GM21619 (cell line): ENCODE measurements at regions not wholly inside any gene's neighbourhood (a gene's known extent, or its start where the extent isn't known, plus 50 kb on each side); places are given as distances from the start of the nearest gene placed in this dataset.

ENCODE experiments used
- ATAC-seq: cut with Tn5 transposase; IDR thresholded peaks from one replicate; pipeline ENCODE4 v1.9.1; 2021; ENCODE audit not compliant: unreplicated experiment

DNA sequence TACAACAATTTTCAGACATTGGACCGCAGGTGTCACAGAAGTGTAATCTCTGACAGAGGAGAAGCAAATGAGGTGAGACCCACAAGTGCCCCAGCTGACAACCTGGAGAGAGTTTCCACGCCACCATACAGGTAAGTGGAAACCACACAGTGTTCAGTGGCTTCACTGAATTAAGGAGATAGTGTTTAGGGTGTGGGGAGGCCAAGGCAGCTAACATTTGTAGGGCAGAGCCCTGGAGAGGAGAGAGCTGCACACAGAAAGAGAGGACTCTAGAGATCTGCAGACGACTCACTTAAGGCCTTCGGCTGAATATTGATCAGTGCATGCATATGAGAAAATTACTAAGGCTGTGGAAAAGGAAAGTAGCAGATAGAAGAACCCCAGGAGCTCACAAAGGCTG lies 228.9 kb upstream of the TNRC6C start:
- no peak for ATAC-seq

DNA sequence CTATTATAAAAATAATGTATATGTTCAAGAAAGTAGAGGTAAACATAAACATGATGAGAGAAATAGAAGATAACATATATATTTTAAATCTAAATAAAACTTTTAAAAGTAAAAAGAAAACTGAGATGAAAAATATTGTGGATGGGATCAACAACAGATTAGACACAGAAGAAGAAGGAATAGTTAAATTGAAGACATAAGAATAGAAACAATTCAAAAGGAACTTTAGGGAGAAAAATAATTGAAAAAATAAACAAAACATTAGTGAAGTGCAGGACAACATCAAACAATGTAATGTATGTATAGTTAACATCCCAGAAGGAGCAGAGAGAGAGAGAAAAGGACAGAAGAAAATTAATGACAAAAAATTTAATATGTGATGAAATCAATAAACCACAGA lies 228.1 kb upstream of the TNRC6C start:
- no peak for ATAC-seq

DNA sequence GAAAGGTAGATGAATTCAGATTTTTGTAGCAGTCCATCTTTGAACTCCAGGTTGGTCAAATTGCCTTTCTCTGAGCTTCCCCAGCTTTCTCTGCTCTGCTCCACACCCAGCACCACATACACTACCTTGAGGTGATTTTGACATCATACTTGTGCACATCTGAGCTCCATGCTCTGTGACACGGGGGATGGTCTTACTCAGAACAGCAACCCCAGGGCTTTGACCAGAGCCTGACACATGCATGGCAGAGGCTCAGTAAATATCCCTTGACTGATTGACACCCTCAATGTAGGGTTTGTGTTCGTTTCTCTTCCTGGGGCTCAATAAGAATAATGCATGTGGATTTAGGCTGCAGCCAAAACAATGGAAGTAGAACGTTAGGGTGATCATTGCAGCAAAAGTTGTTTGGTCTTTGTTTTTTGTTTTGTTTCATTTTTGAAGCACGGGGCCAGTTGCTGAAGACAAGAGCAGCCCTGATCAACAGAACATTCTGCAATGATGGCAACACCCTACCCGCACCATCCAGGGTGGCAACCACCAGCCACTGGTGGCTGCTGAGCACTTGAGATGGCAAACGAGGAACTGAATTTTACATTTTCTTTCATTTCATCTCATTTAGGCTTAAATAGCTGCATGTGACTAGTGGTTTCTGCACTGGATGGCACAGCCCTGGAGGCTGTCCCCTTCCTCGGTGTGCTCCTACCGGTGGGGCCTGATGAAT lies 224.8 kb upstream of the TNRC6C start:
- no peak for ATAC-seq

DNA sequence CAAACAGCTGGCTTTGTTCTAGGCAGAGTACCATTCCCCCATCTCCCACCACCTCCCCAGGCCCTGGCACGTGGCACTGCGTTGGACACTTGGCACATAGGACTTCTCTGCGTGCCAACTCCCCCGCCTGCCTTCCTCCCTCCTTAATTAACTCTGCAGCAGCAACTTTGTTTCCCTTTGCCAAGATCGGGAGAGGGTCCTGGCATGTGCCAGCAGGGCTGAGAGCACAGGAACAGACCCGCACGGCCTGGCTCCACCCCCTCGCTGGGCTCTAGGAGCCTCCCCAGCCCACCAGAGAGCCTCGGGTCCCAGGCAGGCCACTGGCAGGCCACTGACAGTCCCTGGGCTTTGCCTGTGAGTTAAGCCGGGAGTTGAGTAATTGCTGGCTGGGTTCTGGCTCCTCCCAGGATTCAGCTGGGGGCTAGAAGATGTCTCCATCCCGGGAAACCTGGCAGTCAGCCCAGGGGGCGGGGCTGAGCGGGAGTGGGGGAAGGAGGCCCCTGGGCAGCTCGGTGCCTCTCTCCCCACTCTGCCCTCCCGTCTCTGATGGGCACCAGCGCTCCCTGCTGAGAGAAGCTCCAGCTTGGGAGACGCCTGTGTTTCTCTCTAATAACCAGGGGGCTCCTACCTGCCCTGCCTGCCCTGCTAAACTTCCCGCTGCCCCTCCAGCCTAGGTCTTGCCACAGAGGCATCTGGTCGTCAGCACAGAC lies 224.0 kb upstream of the TNRC6C start:
- no peak for ATAC-seq

DNA sequence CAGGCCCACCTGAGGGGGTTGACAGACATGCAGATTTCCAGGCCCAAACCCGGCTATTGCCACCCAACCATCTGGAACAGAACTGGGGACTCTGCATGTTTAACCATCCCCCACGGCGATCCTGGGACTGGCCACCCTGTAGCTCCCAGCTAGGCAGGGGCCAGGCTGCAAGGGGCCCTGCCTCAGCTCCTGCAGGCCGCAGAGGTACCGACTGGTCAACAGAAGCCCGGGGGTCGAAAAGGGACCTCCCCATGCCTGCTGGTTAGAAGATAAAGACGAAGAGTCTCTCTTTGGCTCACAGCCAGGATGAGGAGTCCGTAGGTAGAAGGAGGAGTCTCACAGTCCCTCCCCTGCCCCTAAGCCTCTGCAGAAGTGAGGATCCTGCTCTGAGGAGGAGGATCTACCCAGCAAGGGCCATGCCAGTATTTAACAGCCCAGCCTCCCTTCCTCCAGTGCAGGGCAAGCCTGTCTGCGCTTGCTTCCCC lies 223.4 kb upstream of the TNRC6C start:
- ATAC-seq: no peak

DNA sequence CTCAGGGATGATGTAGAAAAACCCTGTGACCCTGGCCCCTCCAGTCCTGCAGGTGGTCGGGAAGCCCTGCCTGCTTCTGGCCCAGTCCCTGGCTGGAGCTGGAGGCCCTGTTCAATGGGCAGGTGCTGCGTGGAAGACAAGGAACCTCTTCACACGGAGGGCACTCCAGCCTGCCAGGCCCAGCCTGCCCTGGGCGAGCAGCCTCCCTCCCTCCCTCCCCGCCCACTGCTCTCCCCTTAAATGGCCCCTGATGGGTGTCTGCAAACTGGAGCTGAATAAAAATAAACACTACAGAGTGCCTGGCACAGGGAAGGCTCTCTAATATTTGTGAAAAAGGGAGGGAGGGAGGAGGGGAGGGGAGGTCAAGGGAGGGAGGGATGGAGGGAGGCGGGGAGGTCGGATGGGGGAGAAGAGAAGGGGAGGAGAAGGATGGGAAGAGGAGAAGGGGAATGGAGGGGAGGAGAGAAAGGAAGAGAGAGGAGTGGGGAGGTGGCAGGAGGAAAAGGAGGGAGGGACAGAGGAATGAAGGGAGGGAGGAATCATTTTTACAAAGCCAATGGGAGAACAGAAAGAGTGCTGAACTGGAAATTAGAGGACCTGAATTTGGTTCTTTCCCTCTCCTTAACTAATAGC lies 222.8 kb upstream of the TNRC6C start:
- ATAC-seq: no peak

DNA sequence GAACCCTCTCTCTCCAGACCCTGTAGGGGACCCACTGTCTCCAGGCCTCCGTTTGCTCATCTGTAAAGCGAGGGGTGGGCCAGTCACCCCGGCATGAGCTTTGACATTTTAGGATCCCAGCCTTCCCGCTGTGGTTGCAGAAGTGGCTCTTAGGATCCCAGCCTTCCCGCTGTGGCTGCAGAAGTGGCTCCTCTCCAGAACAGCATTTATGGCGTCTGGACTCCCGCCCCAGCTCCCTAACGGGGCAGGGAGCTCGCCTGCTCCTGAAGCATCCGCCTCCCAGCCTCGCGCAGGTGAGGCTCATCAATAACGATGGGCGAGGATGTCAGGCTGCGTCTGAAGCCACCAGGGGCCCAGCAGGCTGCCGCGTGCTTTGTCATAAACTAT lies 222.3 kb upstream of the TNRC6C start:
- no peak for ATAC-seq

DNA sequence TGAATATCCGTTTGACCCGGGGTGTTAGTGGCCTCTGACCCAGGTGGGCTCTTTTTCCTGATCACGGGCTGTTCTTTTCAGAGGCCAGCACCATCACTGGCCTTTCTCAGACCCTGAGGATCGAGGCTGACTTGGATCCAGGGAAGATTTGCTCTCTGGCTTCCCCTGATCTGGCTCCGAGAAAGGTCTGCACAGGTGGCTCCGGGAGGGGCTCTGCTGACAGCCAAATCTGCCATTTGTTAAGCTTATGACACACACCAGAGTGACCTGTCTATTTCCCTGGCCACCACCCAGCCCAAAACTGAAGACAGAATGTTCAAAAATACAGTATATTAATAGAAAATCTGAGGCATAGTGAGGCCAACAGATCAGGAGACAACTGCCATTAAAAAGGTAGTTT lies 221.8 kb upstream of the TNRC6C start:
- ATAC-seq: no peak

DNA sequence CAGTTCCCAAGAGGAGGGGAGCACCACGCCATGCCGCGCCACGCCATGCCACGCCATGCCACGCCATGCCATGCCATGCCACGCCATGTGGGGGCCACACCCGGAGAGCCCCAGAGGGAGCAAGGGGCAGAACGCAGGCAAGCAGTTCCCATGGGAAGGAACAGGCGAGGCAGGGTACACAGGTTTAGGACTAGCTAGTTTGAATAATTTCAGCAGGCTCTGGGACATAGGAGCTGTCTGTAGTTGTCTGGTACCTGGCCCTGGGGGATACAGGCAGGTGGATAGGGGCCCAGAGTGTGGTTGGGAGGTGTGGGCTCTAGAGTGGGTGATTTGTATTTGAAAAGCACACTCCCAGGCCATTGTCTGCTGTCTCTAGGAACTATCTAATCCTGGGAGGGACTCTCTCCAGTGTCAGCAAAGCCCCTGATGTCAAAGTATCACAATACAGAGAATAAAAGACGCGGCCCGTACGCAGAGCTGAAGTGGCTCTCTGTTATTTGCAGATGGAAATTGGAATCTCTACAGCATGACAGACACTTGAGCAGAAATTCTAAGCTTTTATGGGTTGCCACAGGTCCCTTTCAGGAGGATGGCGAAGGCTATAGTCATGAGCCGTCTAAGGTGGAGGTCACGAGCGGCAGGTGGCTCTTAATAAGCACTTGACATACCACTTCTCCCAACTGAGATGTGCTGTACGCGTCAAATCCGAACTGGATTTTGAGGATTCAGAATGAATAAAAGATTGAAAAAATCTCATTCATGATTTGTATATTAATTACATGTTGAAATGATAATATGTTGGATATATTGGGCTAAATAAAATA lies 220.8 kb upstream of the TNRC6C start:
- no peak for ATAC-seq

DNA sequence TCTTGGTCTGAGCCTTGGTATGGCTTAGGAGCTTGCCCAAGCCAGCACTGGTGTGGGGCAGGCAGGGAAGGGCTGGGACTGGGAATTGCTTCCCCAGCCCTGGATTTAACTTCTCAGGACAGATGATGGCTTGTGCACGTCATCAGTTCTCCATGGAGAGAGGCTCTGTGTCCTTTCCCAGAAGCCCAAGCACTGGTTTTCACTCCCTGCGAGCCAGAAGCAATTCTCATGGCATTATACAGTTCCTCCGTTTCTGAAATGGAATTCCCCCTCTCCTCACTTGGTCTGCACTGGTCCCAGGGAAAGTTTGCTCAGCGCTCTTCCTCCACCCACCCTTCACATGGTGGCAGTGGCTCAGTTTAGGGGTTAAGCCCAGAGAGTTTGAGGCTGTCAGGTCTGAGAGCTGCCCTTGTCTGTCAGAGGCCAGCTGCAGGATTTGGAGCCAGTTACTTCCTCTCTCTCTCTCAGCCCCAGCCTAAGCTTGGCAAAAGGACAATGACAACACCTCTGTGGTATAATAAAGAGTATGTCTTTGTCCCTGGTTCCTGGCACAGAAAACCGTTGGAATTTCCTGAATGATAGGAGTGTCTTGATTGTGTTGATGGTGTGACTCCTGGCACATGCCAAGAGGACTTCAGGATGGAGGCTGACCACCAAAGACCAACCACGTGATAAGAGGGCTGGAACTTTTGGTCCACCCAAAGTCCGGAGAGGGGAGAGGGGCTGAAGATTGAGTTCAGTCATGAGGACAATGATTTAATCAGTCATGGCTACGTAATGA lies 219.6 kb upstream of the TNRC6C start:
- ATAC-seq: no peak

DNA sequence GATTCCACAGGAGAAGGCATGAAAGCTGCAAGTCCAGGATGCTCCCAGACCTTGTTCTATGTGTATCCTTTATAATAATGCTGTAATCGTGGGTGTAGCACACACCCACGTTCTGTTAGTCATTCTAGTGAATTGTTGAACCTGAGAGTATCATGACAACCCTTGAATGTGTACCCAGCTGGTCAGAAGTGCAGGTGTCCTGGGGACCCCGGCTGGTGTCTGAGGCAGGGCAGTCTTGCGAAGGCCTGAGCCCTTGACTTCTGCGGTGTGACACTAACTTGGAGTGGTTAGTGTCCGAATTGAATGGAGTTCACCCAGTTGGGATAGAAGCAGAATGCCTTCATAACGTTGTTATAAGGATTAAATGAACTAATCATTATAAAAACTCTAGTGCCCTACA lies 218.0 kb upstream of the TNRC6C start:
- ATAC-seq: no peak

DNA sequence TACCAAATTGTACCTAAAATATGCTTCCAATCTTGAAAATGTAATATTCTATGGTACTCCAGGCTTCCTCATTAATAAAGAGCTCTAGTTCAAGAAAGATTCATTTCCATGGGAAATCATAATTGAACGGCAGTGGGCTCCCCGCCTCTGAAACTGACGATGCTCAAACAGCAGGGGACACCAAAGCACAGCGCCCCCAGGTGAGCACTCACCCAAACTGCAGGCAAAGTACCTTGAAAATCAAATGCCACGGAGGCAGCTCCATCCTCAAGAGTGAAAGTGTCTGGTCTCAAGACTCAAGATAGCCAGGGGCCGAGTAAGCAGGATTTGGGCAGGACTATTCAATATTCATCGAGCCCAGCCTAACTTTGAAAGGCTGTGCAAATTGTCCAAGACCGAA lies 217.4 kb upstream of the TNRC6C start:
- ATAC-seq: no peak

DNA sequence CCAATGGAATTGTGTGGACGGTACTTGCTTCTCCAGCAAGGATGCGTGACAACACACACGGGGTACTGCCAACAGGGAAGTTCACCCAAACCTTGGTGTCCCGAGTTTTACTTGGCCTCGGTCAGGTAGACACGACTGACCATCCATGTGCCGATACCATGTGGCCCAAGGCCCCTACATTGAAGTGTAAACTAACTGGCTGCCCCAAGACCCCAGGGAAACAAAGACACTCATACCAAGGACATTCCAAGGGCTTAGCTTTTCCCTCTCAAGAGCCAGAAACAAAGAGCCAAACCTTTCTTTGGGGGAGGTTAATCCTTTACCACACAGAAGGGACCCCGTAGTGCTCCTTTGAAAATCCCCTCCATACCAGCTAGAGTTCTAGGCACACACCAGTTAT lies 215.9 kb upstream of the TNRC6C start:
- ATAC-seq: no peak

DNA sequence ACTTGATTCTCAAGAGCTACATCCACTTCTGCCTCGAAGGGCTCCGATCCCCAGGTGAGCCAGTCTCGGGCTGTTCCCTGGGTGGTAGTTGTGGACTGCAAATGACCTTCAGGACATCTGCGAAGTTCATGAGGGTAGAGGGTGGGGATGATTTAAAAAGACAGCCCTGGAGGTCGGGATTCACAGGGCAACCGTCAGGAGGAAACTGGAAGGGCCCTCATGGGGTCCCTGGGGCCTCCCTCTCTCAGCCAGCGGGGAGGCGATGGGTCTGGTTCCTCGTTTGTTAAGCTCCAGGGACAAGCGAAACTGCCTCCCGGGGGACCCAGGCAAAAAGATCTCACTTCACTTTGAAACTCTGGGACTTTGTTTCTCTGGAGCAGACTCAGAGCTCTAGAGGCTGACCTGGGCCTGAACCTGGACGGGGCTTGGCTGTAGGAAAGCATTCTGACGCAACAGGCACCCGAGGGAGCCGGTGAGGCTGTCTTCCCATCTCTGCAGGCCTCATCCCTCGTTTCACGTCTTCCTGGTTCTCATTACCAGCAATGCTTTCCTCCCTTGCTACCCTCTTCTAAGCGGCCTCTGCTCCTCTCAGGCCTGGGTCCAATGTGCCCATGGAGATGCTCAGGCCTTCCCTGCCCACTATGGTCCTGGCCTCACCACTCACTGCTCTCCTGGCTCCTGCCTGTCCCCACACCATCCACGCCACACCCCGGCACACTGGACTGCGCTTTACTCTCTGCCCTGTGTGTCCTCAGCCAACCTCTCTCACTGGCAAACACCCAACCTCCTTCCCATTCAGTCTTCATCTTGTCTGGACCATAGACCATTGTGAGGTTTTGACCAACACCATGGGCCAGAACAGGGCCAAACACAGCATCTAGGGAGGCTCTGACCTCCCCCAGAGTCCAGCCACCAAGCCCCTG lies 214.2 kb upstream of the TNRC6C start:
- ATAC-seq: no peak

DNA sequence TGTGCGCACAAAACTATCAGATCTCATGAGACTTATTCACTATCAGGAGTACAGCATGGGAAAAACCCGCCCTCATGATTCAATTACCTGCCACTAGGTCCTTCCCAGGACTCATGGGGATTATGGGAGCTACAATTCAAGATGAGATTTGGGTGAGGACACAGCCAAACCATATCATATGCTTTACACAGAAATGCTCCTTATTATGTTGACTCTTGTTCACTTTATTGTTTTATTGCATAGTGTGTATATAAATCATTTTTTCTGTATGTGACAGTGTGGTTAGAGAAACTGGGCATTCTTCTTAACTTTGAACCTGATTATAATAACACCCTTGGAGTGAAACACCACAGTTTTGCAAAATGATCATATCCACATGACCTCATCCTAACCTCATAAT lies 212.8 kb upstream of the TNRC6C start:
- no peak for ATAC-seq

DNA sequence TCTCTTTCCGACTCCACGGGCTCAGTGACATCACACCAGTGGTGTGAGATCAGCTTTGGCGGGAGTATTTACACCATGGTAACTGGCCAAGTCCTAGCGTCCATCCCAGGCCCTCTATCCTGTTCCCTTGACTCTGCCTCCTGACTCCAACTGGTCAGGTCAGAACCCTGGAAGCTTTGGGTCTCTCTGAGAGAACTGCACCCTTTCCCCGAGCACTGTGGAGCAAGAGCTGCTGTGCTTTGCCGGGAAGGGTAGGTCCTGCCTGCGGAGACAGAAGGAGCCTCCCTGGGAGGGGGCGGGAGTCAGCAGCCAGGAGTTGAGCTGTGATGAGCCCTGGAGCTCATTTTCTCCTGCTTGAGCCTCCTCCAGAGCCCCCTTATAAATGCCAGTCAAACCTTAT lies 212.1 kb upstream of the TNRC6C start:
- ATAC-seq: no peak

DNA sequence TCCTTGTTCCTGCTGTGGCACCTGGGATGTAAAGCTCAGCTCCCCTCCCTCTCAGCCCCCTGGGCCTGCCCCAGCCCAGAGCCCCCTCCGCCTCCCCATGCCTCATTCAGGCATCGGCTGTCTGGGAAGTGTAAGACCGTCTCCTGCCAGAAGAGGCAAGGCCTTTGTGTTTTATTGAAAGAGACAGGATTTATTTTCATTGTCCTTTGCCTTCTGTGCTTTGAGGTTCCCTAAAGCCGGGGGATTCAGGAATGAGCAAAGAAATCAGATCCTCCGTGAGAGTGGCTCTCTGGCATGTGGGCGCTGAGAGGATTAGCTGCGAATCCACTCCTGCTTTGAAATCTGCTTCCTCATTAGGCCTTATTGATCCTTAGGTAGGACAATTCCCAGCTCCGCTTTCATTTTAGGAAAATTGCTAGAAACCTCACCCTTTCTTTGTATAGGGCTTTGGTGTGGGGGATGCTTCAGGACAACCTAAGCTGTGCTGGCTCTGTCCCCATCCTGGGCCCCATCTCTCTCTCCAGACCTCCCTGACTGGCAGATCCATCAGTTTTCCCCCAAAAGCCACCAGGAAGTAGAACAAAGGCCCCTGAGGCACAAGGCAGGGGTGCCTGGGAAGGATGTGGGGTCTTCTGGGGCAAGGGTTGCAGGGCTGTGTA lies 211.5 kb upstream of the TNRC6C start:
- ATAC-seq: no peak

DNA sequence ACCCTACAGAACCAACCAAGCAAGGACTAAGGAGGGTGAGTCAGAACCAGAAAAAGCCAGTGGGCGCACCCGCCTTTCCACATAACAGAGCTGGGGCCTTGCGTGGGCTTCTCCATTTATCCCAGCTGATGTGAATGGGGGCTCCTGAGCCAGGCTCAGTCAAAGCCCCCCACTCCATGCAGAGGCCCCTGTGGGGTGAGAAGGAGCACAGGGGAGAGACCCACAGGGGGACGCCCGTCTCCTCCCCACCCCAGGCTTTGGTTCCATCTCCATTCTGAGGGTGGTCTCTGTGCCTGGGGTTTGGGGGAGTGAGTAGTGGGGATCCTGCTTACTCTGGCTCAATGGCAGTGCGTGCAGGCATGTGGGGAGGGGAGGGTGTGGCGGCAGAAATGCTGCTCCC lies 210.1 kb upstream of the TNRC6C start:
- no peak for ATAC-seq

DNA sequence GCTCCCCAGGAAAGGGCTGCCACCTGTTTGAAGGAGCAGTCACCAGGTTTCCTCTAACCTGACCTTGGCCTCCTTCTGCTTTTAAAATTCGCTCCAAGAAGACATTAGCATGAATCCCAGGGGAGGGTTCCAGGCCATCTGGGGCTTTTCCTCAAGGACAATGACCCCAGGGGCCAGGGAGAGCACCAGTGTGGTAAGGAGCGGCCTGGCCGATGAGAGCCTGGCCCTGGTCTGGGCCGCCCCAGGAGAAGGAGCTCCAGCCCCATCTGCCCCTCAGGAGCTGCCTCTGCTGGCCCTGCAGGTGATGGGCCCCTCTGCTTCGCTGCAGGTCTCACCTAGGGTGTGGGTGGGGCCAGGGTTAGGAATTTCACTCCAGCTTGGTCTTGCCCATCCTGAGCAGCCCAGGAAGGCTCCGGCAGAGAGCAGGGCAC lies 209.2 kb upstream of the TNRC6C start:
- no peak for ATAC-seq
